ENCODE measurements at regions not wholly inside any gene's neighbourhood (a gene's known extent, or its start where the extent isn't known, plus 50 kb on each side); places are given as distances from the start of the nearest gene placed in this dataset.

- no peaks in the 10 kb centered on the region for H3K36me3 ChIP-seq
- no peak overlapping the region for H3K27ac ChIP-seq
- no peak for TF ChIP-seq CTCF (IDR thresholded peaks at IDR 0.05; ENCODE audit: low read depth, low read length)
- H3K27me3 ChIP-seq = peaks cover 3% of the 10 kb centered on the region
- no peak overlapping the region for H3K4me3 ChIP-seq
- no peak for DNase-seq (ENCODE audit: low read depth in 1 of 2, low spot score in 1 of 2)
- no peaks in the 10 kb centered on the region for H3K4me1 ChIP-seq (ENCODE audit: low read depth)
- no peaks in the 10 kb centered on the region for H3K9me3 ChIP-seq (ENCODE audit: low read depth)
Measured at GRCh38 chr12:115609347-115609746, 668.1 kb downstream of the MED13L start.

GRCh38 chr12:115606040-115606439 is 671.5 kb downstream of the MED13L start:
- TF ChIP-seq CTCF (IDR thresholded peaks at IDR 0.05; ENCODE audit: low read depth, low read length) = no peak
- Histone ChIP-seq H3K27ac (no peak overlapping the region), H3K4me1 (ENCODE audit: low read depth) (no peaks in the 10 kb centered on the region), H3K4me3 (no peak overlapping the region), H3K27me3 (peaks cover 3% of the 10 kb centered on the region), H3K9me3 (ENCODE audit: low read depth) (no peaks in the 10 kb centered on the region), H3K36me3 (no peaks in the 10 kb centered on the region)
- no peak for DNase-seq (ENCODE audit: low read depth in 1 of 2, low spot score in 1 of 2)

- no peak for TF ChIP-seq CTCF (IDR thresholded peaks at IDR 0.05; ENCODE audit: low read depth, low read length)
- no peak overlapping the region for H3K27ac ChIP-seq
- DNase-seq (ENCODE audit: low read depth in 1 of 2, low spot score in 1 of 2) = peak in 1 of 2 donors; percentile 42
- H3K9me3 ChIP-seq (ENCODE audit: low read depth) = no peaks in the 10 kb centered on the region
- no peaks in the 10 kb centered on the region for H3K27me3 ChIP-seq
- H3K4me1 ChIP-seq (ENCODE audit: low read depth) = no peaks in the 10 kb centered on the region
- no peak overlapping the region for H3K4me3 ChIP-seq
- H3K36me3 ChIP-seq = no peaks in the 10 kb centered on the region
Measured at GRCh38 chr12:115598871-115599811, 678.4 kb downstream of the MED13L start.

GRCh38 chr12:115597157-115597712 is 680.3 kb downstream of the MED13L start:
- no peak for TF ChIP-seq CTCF (IDR thresholded peaks at IDR 0.05; ENCODE audit: low read depth, low read length)
- Histone ChIP-seq H3K4me1 (ENCODE audit: low read depth) (no peaks in the 10 kb centered on the region), H3K9me3 (ENCODE audit: low read depth) (no peaks in the 10 kb centered on the region), H3K4me3 (no peak overlapping the region), H3K27ac (no peak overlapping the region), H3K27me3 (no peaks in the 10 kb centered on the region), H3K36me3 (no peaks in the 10 kb centered on the region)
- DNase-seq (ENCODE audit: low read depth in 1 of 2, low spot score in 1 of 2) = peak in 1 of 2 donors; percentile 45

GRCh38 chr12:115588131-115588530 is 689.4 kb downstream of the MED13L start:
- H3K27me3 ChIP-seq = no peaks in the 10 kb centered on the region
- no peak for DNase-seq (ENCODE audit: low read depth in 1 of 2, low spot score in 1 of 2)
- H3K36me3 ChIP-seq = no peaks in the 10 kb centered on the region
- TF ChIP-seq CTCF (IDR thresholded peaks at IDR 0.05; ENCODE audit: low read depth, low read length) = no peak
- no peaks in the 10 kb centered on the region for H3K9me3 ChIP-seq (ENCODE audit: low read depth)
- H3K4me3 ChIP-seq = no peak overlapping the region
- no peak overlapping the region for H3K27ac ChIP-seq
- no peaks in the 10 kb centered on the region for H3K4me1 ChIP-seq (ENCODE audit: low read depth)
